Neural cell (in vitro differentiated cells): ENCODE measurements at regions not wholly inside any gene's neighbourhood (a gene's known extent, or its start where the extent isn't known, plus 50 kb on each side); places are given as distances from the start of the nearest gene placed in this dataset.

Source experiments
- H2AFZ ChIP-seq: fragments of 200-600, 300-800 bp; sonication (generic), shearing (Covaris generic); 2 replicates; pipeline ENCODE4 v1.6.0; 2014; ENCODE audit warnings: low read depth, mild to moderate bottlenecking, antibody characterized with exemption, low read length, moderate library complexity
- H3F3A ChIP-seq: fragments of 200-600 bp; shearing (Covaris generic); 2 replicates; pipeline ENCODE4 v1.6.1; 2016; ENCODE audit warnings: mild to moderate bottlenecking, moderate library complexity, mixed read lengths, antibody characterized with exemption, low read length; ENCODE audit not compliant: insufficient read depth, poor library complexity, severe bottlenecking
- H3K27ac ChIP-seq: fragments of 200-600, 300-800 bp; sonication (generic), shearing (Covaris generic); 2 replicates; pipeline ENCODE4 v1.5.1; 2014; ENCODE audit warnings: mild to moderate bottlenecking, low read length, moderate library complexity
- H3K27me3 ChIP-seq: fragments of 300-800, 200-600 bp; sonication (generic), shearing (Covaris generic); 2 replicates; pipeline ENCODE4 v1.6.0; 2014; ENCODE audit warnings: mild to moderate bottlenecking, low read depth, low read length, moderate library complexity; ENCODE audit not compliant: insufficient read depth
- H3K36me3 ChIP-seq: fragments of 300-800, 200-600 bp; sonication (generic), shearing (Covaris generic); 2 replicates; pipeline ENCODE4 v1.5.1; 2014; ENCODE audit warnings: mild to moderate bottlenecking, antibody characterized with exemption, low read length, moderate library complexity; ENCODE audit not compliant: insufficient read depth
- H3K4me2 ChIP-seq: fragments of 300-800, 200-600 bp; sonication (generic), shearing (Covaris generic); 2 replicates; pipeline ENCODE4 v1.6.0; 2014; ENCODE audit warnings: mild to moderate bottlenecking, low read length
- H3K4me3 ChIP-seq: fragments of 300-800, 200-600 bp; sonication (generic), shearing (Covaris generic); 2 replicates; pipeline ENCODE4 v1.5.1; 2014; ENCODE audit warnings: mild to moderate bottlenecking, low read length, moderate library complexity
- H3K79me2 ChIP-seq: fragments of 200-600 bp; shearing (Covaris generic); replicated peaks from 2 replicates; pipeline ENCODE4 v1.6.0; 2014; ENCODE audit warnings: mild to moderate bottlenecking, low read length, moderate library complexity; ENCODE audit not compliant: insufficient read depth
- H3K9ac ChIP-seq: fragments of 300-800, 200-600 bp; sonication (generic), shearing (Covaris generic); 2 replicates; pipeline ENCODE4 v1.6.1; 2016; ENCODE audit warnings: mild to moderate bottlenecking, low read length, mixed read lengths
- H3K9me2 ChIP-seq: fragments of 200-600 bp; shearing (Covaris generic); 2 replicates; pipeline ENCODE4 v1.6.1; 2016; ENCODE audit warnings: mild to moderate bottlenecking, low read length, mixed read lengths; ENCODE audit not compliant: insufficient read depth
- H3K9me3 ChIP-seq: fragments of 200-600, 300-800 bp; sonication (generic), shearing (Covaris generic); 2 replicates; pipeline ENCODE4 v1.6.1; 2016; ENCODE audit warnings: mild to moderate bottlenecking, mixed run types, low read length, moderate library complexity, mixed read lengths
- H4K20me1 ChIP-seq: fragments of 200-600 bp; shearing (Covaris generic); 2 replicates; pipeline ENCODE4 v1.6.1; 2016; ENCODE audit warnings: mild to moderate bottlenecking, mixed run types; ENCODE audit not compliant: insufficient read depth
- EP300 ChIP-seq: fragments of 450-650 bp; conservative IDR thresholded peaks from 2 replicates; pipeline ENCODE4 v1.6.1; 2014; ENCODE audit warnings: antibody characterized with exemption, mild to moderate bottlenecking, moderate library complexity; ENCODE audit not compliant: poor library complexity, severe bottlenecking
- EZH2 ChIP-seq: fragments of 200-600, 300-800 bp; shearing (Covaris generic), sonication (generic); IDR thresholded peaks from 2 replicates; pipeline ENCODE4 v1.6.1; 2014; ENCODE audit warnings: antibody characterized with exemption, low read length, borderline replicate concordance, mild to moderate bottlenecking; ENCODE audit not compliant: insufficient read depth, poor library complexity, severe bottlenecking
- MXI1 ChIP-seq: fragments of 450-650 bp; conservative IDR thresholded peaks from 2 replicates; pipeline ENCODE4 v1.6.1; 2014; ENCODE audit warnings: antibody characterized with exemption, mild to moderate bottlenecking; ENCODE audit not compliant: poor library complexity, severe bottlenecking
- POLR2AphosphoS5 ChIP-seq: IDR thresholded peaks from 2 replicates; pipeline ENCODE4 v1.6.1; 2012
- RAD21 ChIP-seq: fragments of 450-650 bp; conservative IDR thresholded peaks from 2 replicates; pipeline ENCODE4 v1.6.1; 2014; ENCODE audit warnings: antibody characterized with exemption, mild to moderate bottlenecking, moderate library complexity
- REST ChIP-seq: IDR thresholded peaks from 2 replicates; pipeline ENCODE4 v1.6.1; 2012; ENCODE audit warnings: borderline replicate concordance
- SMC3 ChIP-seq: fragments of 450-650 bp; conservative IDR thresholded peaks from 2 replicates; pipeline ENCODE4 v1.6.1; 2014; ENCODE audit warnings: antibody characterized with exemption, mild to moderate bottlenecking, moderate library complexity; ENCODE audit not compliant: poor library complexity
- TAF1 ChIP-seq: IDR thresholded peaks from 2 replicates; pipeline ENCODE4 v1.6.1; 2012; ENCODE audit warnings: low read depth
- TF ChIP-seq, protein P1 (sequence below): fragments of 450-650 bp; IDR thresholded peaks from 2 replicates; pipeline ENCODE4 v1.5.1; 2014; ENCODE audit warnings: antibody characterized with exemption, mild to moderate bottlenecking, moderate library complexity; ENCODE audit not compliant: poor library complexity, severe bottlenecking

DNA sequence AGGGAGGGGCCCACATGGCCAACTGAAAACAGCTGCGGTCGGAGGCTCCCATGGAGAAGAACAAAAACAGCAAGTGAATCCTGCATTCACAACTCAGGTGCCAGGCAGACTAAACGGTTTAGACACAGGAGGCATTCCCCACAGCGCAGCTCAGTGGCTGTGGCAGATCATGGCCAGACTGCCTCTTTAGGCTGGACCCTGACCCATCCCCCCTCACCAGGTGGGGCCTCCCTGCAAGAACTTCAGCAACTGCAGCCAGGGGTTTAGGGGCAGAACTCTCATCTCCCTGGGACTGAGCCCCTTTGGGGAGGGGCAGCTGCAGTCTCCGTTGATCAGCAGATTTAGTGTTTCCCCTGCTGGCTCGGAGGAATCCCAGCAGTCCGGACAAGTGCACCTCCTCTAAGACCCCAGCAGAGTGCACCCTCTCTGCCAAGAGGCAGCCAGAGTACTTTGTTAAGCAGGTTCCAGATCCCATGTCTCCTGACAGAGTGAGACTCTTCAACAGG lies 346.7 kb downstream of the SS18 start:
- H3K27ac ChIP-seq, result no peak overlapping the region
- no peaks in the 10 kb centered on the region for H3F3A ChIP-seq
- no peak overlapping the region for H3K9ac ChIP-seq
- H3K27me3 ChIP-seq, result no peaks in the 10 kb centered on the region
- TF ChIP-seq, protein P1, sequence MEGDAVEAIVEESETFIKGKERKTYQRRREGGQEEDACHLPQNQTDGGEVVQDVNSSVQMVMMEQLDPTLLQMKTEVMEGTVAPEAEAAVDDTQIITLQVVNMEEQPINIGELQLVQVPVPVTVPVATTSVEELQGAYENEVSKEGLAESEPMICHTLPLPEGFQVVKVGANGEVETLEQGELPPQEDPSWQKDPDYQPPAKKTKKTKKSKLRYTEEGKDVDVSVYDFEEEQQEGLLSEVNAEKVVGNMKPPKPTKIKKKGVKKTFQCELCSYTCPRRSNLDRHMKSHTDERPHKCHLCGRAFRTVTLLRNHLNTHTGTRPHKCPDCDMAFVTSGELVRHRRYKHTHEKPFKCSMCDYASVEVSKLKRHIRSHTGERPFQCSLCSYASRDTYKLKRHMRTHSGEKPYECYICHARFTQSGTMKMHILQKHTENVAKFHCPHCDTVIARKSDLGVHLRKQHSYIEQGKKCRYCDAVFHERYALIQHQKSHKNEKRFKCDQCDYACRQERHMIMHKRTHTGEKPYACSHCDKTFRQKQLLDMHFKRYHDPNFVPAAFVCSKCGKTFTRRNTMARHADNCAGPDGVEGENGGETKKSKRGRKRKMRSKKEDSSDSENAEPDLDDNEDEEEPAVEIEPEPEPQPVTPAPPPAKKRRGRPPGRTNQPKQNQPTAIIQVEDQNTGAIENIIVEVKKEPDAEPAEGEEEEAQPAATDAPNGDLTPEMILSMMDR, result no peak
- H3K9me2 ChIP-seq, result no peaks in the 10 kb centered on the region
- no peak overlapping the region for H3K4me2 ChIP-seq
- H2AFZ ChIP-seq, result no peak overlapping the region
- no peak overlapping the region for H3K4me3 ChIP-seq
- H3K36me3 ChIP-seq, result no peaks in the 10 kb centered on the region
- no peaks in the 10 kb centered on the region for H3K9me3 ChIP-seq
- H3K79me2 ChIP-seq, result no peaks in the 10 kb centered on the region
- H4K20me1 ChIP-seq, result no peaks in the 10 kb centered on the region

GRCh38 chr18:25739376-25739775 lies 351.0 kb downstream of the SS18 start:
- TF ChIP-seq EZH2 (no peak), TAF1 (no peak), REST (no peak), EP300 (no peak), POLR2AphosphoS5 (no peak), MXI1 (no peak), RAD21 (no peak), SMC3 (no peak)
- TF ChIP-seq, protein P1, result no peak
- H3K27ac ChIP-seq, result no peak overlapping the region
- no peak overlapping the region for H2AFZ ChIP-seq
- no peak overlapping the region for H3K4me3 ChIP-seq
- H3K79me2 ChIP-seq, result no peaks in the 10 kb centered on the region
- H3K27me3 ChIP-seq, result no peaks in the 10 kb centered on the region
- no peaks in the 10 kb centered on the region for H4K20me1 ChIP-seq
- no peaks in the 10 kb centered on the region for H3K9me3 ChIP-seq
- H3K4me2 ChIP-seq, result no peak overlapping the region
- no peaks in the 10 kb centered on the region for H3F3A ChIP-seq
- no peaks in the 10 kb centered on the region for H3K36me3 ChIP-seq
- H3K9me2 ChIP-seq, result no peaks in the 10 kb centered on the region
- no peak overlapping the region for H3K9ac ChIP-seq
